ENCODE measurements at regions not wholly inside any gene's neighbourhood (a gene's known extent, or its start where the extent isn't known, plus 50 kb on each side); places are given as distances from the start of the nearest gene placed in this dataset.

- no peaks in the 10 kb centered on the region for H3K9me3 ChIP-seq
- no peak overlapping the region for H3K4me3 ChIP-seq
- no peak for DNase-seq (ENCODE audit: low spot score in 2 of 2)
- TF ChIP-seq CTCF (IDR thresholded peaks at IDR 0.05) (no peak), POLR2AphosphoS5 (IDR thresholded peaks at IDR 0.05) (no peak), POLR2A (IDR thresholded peaks at IDR 0.05) (no peak)
- H3K4me1 ChIP-seq, result no peaks in the 10 kb centered on the region
- no peaks in the 10 kb centered on the region for H3K27me3 ChIP-seq
- intact Hi-C loops (cut with DNase I; ENCODE audit: low total_unique reads), result no loop called here
- no peaks in the 10 kb centered on the region for H3K36me3 ChIP-seq
- no peak overlapping the region for H3K27ac ChIP-seq
Measured at GRCh38 chr3:150136242-150136641, 165.5 kb upstream of the PFN2 start.

GRCh38 chr3:150135287-150135721, 164.6 kb upstream of the PFN2 start:
- no peaks in the 10 kb centered on the region for H3K4me1 ChIP-seq
- H3K4me3 ChIP-seq, result no peak overlapping the region
- H3K36me3 ChIP-seq, result no peaks in the 10 kb centered on the region
- H3K27me3 ChIP-seq, result no peaks in the 10 kb centered on the region
- H3K9me3 ChIP-seq, result no peaks in the 10 kb centered on the region
- intact Hi-C loops (cut with DNase I; ENCODE audit: low total_unique reads), result no loop called here
- TF ChIP-seq POLR2A (IDR thresholded peaks at IDR 0.05) (no peak), CTCF (IDR thresholded peaks at IDR 0.05) (no peak)
- DNase-seq (ENCODE audit: low spot score in 2 of 2), result no peak
- no peak overlapping the region for H3K27ac ChIP-seq

- Histone ChIP-seq H3K4me1 (no peaks in the 10 kb centered on the region), H3K4me3 (no peak overlapping the region), H3K27me3 (no peaks in the 10 kb centered on the region), H3K27ac (no peak overlapping the region), H3K9me3 (no peaks in the 10 kb centered on the region), H3K36me3 (no peaks in the 10 kb centered on the region)
- no peak for TF ChIP-seq POLR2A (IDR thresholded peaks at IDR 0.05)
- TF ChIP-seq POLR2AphosphoS5 (IDR thresholded peaks at IDR 0.05), result no peak
- no peak for TF ChIP-seq CTCF (IDR thresholded peaks at IDR 0.05)
- DNase-seq (ENCODE audit: low spot score in 2 of 2), result no peak
- intact Hi-C loops (cut with DNase I; ENCODE audit: low total_unique reads), result no loop called here
Measured at GRCh38 chr3:150133293-150133692, 162.6 kb upstream of the PFN2 start.

GRCh38 chr3:150132101-150132749, 161.5 kb upstream of the PFN2 start:
- Histone ChIP-seq H3K27me3 (no peaks in the 10 kb centered on the region), H3K27ac (no peak overlapping the region), H3K4me1 (no peaks in the 10 kb centered on the region), H3K9me3 (no peaks in the 10 kb centered on the region), H3K4me3 (no peak overlapping the region), H3K36me3 (no peaks in the 10 kb centered on the region)
- TF ChIP-seq CTCF (IDR thresholded peaks at IDR 0.05), result no peak
- no peak for TF ChIP-seq POLR2AphosphoS5 (IDR thresholded peaks at IDR 0.05)
- TF ChIP-seq POLR2A (IDR thresholded peaks at IDR 0.05), result no peak
- intact Hi-C loops (cut with DNase I; ENCODE audit: low total_unique reads), result no loop called here
- DNase-seq (ENCODE audit: low spot score in 2 of 2), result no peak

GRCh38 chr3:150131663-150132062, 161.0 kb upstream of the PFN2 start:
- Histone ChIP-seq H3K27ac (no peak overlapping the region), H3K36me3 (no peaks in the 10 kb centered on the region), H3K4me1 (no peaks in the 10 kb centered on the region), H3K4me3 (no peak overlapping the region), H3K27me3 (no peaks in the 10 kb centered on the region), H3K9me3 (no peaks in the 10 kb centered on the region)
- no peak for DNase-seq (ENCODE audit: low spot score in 2 of 2)
- TF ChIP-seq POLR2A (IDR thresholded peaks at IDR 0.05) (no peak), CTCF (IDR thresholded peaks at IDR 0.05) (no peak), POLR2AphosphoS5 (IDR thresholded peaks at IDR 0.05) (no peak)
- intact Hi-C loops (cut with DNase I; ENCODE audit: low total_unique reads), result no loop called here
